HG02610 (cell line): ENCODE measurements at regions not wholly inside any gene's neighbourhood (a gene's known extent, or its start where the extent isn't known, plus 50 kb on each side); places are given as distances from the start of the nearest gene placed in this dataset.

ENCODE experiments used
- ATAC-seq: cut with Tn5 transposase; IDR thresholded peaks from one replicate; pipeline ENCODE4 v1.9.1; 2021; ENCODE audit warnings: mild to moderate bottlenecking, moderate library complexity; ENCODE audit not compliant: unreplicated experiment

- no peak for ATAC-seq
Measured at GRCh38 chr9:16153741-16154140, 600.9 kb downstream of the CCDC171 start.

- ATAC-seq, result no peak
Measured at GRCh38 chr9:16154521-16155078, 601.8 kb downstream of the CCDC171 start.

GRCh38 chr9:16155878-16156277, 603.0 kb downstream of the CCDC171 start:
- no peak for ATAC-seq

GRCh38 chr9:16157216-16157615, 604.4 kb downstream of the CCDC171 start:
- no peak for ATAC-seq

- ATAC-seq, result no peak
Measured at GRCh38 chr9:16157651-16158050, 604.8 kb downstream of the CCDC171 start.

- no peak for ATAC-seq
Measured at GRCh38 chr9:16158093-16158492, 605.2 kb downstream of the CCDC171 start.

- no peak for ATAC-seq
Measured at GRCh38 chr9:16161483-16161882, 608.6 kb downstream of the CCDC171 start.

GRCh38 chr9:16170119-16170518, 617.3 kb downstream of the CCDC171 start:
- ATAC-seq, result no peak

- ATAC-seq, result no peak
Measured at GRCh38 chr9:16171911-16172310, 619.1 kb downstream of the CCDC171 start.

GRCh38 chr9:16172796-16173195, 620.0 kb downstream of the CCDC171 start:
- no peak for ATAC-seq

GRCh38 chr9:16174915-16175314, 622.1 kb downstream of the CCDC171 start:
- ATAC-seq, result no peak

- ATAC-seq, result no peak
Measured at GRCh38 chr9:16175461-16175860, 622.6 kb downstream of the CCDC171 start.

- ATAC-seq, result no peak
Measured at GRCh38 chr9:16178294-16178693, 625.5 kb downstream of the CCDC171 start.

- peak; percentile 91 for ATAC-seq
Measured at GRCh38 chr9:16179566-16179965, 626.7 kb downstream of the CCDC171 start.

- ATAC-seq, result no peak
Measured at GRCh38 chr9:16180091-16180490, 627.2 kb downstream of the CCDC171 start.

- ATAC-seq, result no peak
Measured at GRCh38 chr9:16180546-16180945, 627.7 kb downstream of the CCDC171 start.

- ATAC-seq, result no peak
Measured at GRCh38 chr9:16181539-16181938, 628.7 kb downstream of the CCDC171 start.

- no peak for ATAC-seq
Measured at GRCh38 chr9:16182784-16183183, 629.9 kb downstream of the CCDC171 start.

GRCh38 chr9:16184964-16185646, 632.3 kb downstream of the CCDC171 start:
- ATAC-seq, result peak; percentile 53

GRCh38 chr9:16191191-16191590, 638.3 kb downstream of the CCDC171 start:
- no peak for ATAC-seq

- ATAC-seq, result peak; percentile 92
Measured at GRCh38 chr9:16191691-16192402, 639.0 kb downstream of the CCDC171 start.

GRCh38 chr9:16192403-16193017, 639.7 kb downstream of the CCDC171 start:
- ATAC-seq, result no peak
